ENCODE measurements at regions not wholly inside any gene's neighbourhood (a gene's known extent, or its start where the extent isn't known, plus 50 kb on each side); places are given as distances from the start of the nearest gene placed in this dataset.

- TF ChIP-seq CTCF (IDR thresholded peaks at IDR 0.05) (no peak), SIN3A (IDR thresholded peaks at IDR 0.05; ENCODE audit: borderline replicate concordance, insufficient read depth, low read depth, low read length) (no peak), POLR2AphosphoS5 (IDR thresholded peaks at IDR 0.05; ENCODE audit: low read depth, low read length) (no peak), REST (IDR thresholded peaks at IDR 0.05; ENCODE audit: insufficient read depth in 1 of 2, low read depth in 2 of 2, low read length in 1 of 2) (no peak), TCF7L2 (IDR thresholded peaks at IDR 0.05; ENCODE audit: low read depth, low read length) (no peak)
These were observed 657.2 kb downstream of the TLE1 start for GRCh38 chr9:81032030-81032572.

Data from Panc1 (cell line).